ENCODE measurements at regions not wholly inside any gene's neighbourhood (a gene's known extent, or its start where the extent isn't known, plus 50 kb on each side); places are given as distances from the start of the nearest gene placed in this dataset.

DNA sequence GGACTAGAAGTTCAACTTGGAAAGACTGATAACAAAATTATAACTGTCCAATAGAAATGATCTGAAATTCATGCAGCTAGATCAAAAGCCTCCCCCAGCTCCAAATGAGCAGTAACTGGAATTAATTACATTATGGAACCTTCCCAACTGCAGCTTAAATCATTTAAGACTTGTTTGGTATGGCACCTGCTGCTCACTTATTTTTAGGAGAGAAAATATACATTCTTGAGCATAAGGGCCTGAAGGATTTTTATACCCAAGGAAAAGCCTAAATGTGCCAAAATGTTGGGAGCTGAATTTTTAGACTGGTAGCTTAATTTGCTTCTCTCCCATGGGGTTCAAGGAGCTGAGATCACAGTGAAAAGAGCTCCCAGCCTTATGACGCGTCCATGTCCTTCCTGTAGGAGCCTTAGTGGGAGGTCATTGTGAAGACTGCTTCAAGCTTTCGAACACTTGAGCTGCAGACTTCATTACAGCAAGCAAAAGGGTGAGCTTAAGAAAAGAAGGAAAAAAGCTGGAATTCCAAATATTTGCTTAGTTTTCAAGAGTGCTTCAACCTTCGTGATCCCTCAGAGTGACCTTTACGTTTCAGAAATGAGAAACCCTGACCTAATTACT, 276.0 kb downstream of the DMAC1 start:
- no peaks in the 10 kb centered on the region for H3K27me3 ChIP-seq
- no peak for DNase-seq
- no peaks in the 10 kb centered on the region for H3K36me3 ChIP-seq
- H3K4me1 ChIP-seq = no peaks in the 10 kb centered on the region
- no peak overlapping the region for H3K4me3 ChIP-seq
- TF ChIP-seq, protein P1, sequence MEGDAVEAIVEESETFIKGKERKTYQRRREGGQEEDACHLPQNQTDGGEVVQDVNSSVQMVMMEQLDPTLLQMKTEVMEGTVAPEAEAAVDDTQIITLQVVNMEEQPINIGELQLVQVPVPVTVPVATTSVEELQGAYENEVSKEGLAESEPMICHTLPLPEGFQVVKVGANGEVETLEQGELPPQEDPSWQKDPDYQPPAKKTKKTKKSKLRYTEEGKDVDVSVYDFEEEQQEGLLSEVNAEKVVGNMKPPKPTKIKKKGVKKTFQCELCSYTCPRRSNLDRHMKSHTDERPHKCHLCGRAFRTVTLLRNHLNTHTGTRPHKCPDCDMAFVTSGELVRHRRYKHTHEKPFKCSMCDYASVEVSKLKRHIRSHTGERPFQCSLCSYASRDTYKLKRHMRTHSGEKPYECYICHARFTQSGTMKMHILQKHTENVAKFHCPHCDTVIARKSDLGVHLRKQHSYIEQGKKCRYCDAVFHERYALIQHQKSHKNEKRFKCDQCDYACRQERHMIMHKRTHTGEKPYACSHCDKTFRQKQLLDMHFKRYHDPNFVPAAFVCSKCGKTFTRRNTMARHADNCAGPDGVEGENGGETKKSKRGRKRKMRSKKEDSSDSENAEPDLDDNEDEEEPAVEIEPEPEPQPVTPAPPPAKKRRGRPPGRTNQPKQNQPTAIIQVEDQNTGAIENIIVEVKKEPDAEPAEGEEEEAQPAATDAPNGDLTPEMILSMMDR (IDR thresholded peaks at IDR 0.05) = no peak
- ATAC-seq = peak; percentile 58
- no peak overlapping the region for H3K27ac ChIP-seq
- no peaks in the 10 kb centered on the region for H3K9me3 ChIP-seq
- intact Hi-C loops (cut with DNase I) = no loop called here

DNA sequence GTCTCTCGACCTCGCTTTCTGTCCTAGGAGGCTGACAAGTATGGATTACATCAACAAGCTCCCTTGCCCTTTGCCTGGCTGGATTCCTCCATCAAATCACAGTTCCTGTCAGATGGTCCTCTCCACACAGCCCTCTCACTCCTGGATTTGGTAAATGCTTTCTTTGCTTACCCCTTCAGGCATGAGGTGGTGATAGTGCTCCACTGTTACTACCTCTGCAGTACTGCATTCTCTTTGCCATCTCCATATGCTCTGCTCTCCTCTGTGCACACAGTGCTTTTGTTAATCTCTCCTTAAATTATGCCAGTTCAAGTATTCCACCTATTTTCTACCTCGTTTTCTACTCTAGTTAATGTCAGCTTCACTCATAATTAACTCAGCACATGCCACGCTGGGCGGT, 279.2 kb downstream of the DMAC1 start:
- intact Hi-C loops (cut with DNase I) = no loop called here
- no peak for ATAC-seq
- no peaks in the 10 kb centered on the region for H3K9me3 ChIP-seq
- H3K27ac ChIP-seq = no peak overlapping the region
- no peak for DNase-seq
- H3K27me3 ChIP-seq = no peaks in the 10 kb centered on the region
- TF ChIP-seq, protein P1 (IDR thresholded peaks at IDR 0.05) = no peak
- no peak overlapping the region for H3K4me3 ChIP-seq
- no peaks in the 10 kb centered on the region for H3K36me3 ChIP-seq
- H3K4me1 ChIP-seq = no peaks in the 10 kb centered on the region

DNA sequence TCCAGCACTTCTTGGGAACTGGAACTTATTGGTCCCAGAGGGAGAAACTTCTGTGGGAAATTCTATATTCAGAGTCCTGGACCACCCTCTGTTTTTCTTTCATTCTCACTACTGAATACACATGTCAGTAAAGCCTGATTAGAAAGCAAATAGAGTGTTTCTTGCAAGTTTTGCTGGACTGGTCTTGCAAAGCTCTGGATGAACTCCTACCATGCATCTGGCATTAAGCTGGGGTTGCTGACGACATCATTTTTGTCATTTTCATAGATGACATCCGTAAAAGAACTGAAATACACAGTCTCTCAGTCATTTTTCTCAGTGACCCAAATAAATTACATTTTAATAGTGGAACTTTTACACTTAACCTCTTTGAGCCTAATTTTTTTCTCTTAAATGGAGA, 283.2 kb downstream of the DMAC1 start:
- no peak overlapping the region for H3K4me3 ChIP-seq
- no peaks in the 10 kb centered on the region for H3K36me3 ChIP-seq
- ATAC-seq (no peak), DNase-seq (no peak)
- intact Hi-C loops (cut with DNase I) = no loop called here
- no peak overlapping the region for H3K27ac ChIP-seq
- no peaks in the 10 kb centered on the region for H3K4me1 ChIP-seq
- H3K27me3 ChIP-seq = no peaks in the 10 kb centered on the region
- TF ChIP-seq, protein P1 (IDR thresholded peaks at IDR 0.05) = no peak
- H3K9me3 ChIP-seq = no peaks in the 10 kb centered on the region

DNA sequence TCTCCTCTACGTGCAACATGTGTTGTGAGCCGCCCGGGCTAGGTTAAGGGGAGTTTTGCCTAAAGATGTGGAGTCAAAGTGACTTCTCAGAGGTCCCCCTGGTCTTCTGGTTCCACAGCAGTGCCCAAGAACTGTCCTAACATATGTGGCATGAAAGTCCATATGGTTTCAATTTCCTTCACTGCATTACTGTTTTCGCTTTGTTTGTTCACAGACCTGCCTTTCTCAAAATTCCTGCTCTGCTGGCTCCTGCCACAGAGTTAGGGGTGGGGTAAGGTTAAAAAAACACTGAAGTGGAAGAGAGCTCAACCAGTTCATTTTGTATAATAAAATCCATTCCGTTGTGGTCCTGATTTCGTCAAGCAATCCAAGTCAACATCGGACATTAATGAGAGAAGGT, 289.4 kb downstream of the DMAC1 start:
- intact Hi-C loops (cut with DNase I) = no loop called here
- peaks cover 4% of the 10 kb centered on the region for H3K4me1 ChIP-seq
- no peak overlapping the region for H3K4me3 ChIP-seq
- ATAC-seq (no peak), DNase-seq (no peak)
- no peaks in the 10 kb centered on the region for H3K27me3 ChIP-seq
- H3K36me3 ChIP-seq = no peaks in the 10 kb centered on the region
- no peak overlapping the region for H3K27ac ChIP-seq
- no peaks in the 10 kb centered on the region for H3K9me3 ChIP-seq
- TF ChIP-seq, protein P1 (IDR thresholded peaks at IDR 0.05) = no peak

DNA sequence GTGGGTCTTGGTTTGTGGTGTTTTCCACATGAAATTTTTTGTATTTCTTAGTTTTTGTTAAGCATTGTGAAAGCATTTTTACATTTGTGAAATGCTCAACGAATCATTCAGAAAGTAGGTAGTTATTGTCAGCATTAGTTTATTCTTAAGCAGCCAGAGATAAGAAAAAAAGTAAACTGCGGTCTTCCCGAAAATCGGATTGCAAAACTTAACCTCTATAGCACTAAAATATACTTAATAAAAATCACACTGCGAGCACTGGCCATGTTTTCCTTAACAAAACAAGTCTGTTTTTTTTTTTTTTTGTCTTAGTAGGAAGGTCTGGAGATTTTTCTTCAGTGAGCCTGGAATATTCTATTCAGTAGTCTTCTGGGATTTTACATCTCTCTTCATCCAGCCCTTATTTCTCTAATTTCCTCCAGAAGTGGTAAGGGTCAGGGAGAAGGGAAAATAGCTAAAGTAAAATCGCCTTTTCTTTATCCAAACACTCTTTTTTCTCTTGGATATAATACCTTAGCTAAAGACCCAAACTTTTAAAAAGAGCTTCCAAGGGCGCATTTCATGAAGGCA, 289.9 kb downstream of the DMAC1 start:
- Histone ChIP-seq H3K27me3 (no peaks in the 10 kb centered on the region), H3K4me1 (peaks cover 4% of the 10 kb centered on the region), H3K27ac (no peak overlapping the region), H3K9me3 (no peaks in the 10 kb centered on the region), H3K36me3 (no peaks in the 10 kb centered on the region), H3K4me3 (no peak overlapping the region)
- TF ChIP-seq, protein P1 (IDR thresholded peaks at IDR 0.05) = no peak
- ATAC-seq (no peak), DNase-seq (no peak)
- intact Hi-C loops (cut with DNase I) = no loop called here

DNA sequence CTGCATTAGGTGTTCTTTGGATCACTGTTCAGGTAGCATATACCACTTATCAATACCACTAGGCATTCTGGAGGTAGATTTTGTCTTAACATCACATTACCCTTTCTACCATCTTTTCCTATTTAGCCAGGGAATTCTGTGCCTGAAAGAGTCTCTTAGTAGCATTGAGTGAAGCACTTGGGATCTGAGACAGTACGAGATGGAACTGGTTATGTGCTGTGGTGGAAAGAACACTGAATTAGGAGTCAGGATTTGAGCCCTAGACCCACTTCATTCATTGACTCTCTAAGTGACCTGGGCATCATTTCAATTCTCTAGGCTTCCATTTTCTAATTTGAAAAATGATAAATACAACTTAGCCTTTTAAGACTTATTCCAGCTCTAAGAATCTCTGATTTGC, 291.1 kb downstream of the DMAC1 start:
- TF ChIP-seq, protein P1 (IDR thresholded peaks at IDR 0.05) = no peak
- no peak overlapping the region for H3K27ac ChIP-seq
- H3K4me1 ChIP-seq = peaks cover 4% of the 10 kb centered on the region
- ATAC-seq = no peak
- no peak for DNase-seq
- no peak overlapping the region for H3K4me3 ChIP-seq
- intact Hi-C loops (cut with DNase I) = no loop called here
- H3K36me3 ChIP-seq = no peaks in the 10 kb centered on the region
- no peaks in the 10 kb centered on the region for H3K9me3 ChIP-seq
- H3K27me3 ChIP-seq = no peaks in the 10 kb centered on the region
